SIG-M5 treated with dmso at 0.1 percent for 504 hours (cell line): ENCODE measurements at regions not wholly inside any gene's neighbourhood (a gene's known extent, or its start where the extent isn't known, plus 50 kb on each side); places are given as distances from the start of the nearest gene placed in this dataset.
"Not testable (repeated sequence)": the region's sequence is repeated elsewhere in the genome, so short reads cannot be mapped to it uniquely, and the experiment has no call there.

ENCODE experiments used
- DNase-seq: peaks from one replicate; lab custom pipeline; 2025; ENCODE audit not compliant: unreplicated experiment; lab: John Stamatoyannopoulos, UW

- no peak for DNase-seq
These were observed 333.9 kb upstream of the CNR1 start for GRCh38 chr6:88499845-88500699.

GRCh38 chr6:88499436-88499835, 333.3 kb upstream of the CNR1 start:
- no peak for DNase-seq

GRCh38 chr6:88497403-88497802, 331.3 kb upstream of the CNR1 start:
- not testable (repeated sequence) for DNase-seq

DNA sequence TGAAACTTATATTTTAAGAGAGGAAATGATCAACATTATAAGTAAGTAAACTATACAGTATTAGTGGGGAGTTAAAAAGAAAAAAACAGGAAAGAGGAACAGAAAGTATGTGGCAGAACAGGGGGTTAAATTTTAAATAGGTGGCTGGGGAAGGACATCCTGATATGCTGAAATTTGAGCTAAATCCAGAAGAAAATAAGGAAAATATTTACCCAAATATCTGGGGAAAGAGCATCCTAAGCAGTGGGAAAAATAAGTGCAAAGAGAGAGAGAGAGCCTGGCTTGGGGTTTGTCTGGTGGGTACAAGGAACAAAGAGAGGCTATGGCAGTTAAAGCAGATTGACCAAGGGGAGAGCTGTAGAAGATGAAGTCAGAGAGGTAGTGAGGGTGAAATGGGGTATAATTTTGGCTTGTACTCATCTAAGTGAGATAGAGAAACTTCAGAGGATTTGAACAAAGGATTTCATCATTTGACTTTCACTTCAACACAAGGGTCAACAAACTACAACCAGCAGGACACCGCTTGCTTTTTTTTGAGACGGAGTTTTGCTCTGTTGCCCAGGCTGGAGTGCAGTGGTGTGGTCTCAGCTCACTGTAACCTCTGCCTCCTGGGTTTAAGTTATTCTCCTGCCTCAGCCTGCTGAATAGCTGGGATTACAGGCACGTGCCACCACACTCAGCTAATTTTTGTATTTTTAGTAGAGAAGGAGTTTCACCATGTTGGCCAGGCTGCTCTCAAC, 328.4 kb upstream of the CNR1 start:
- DNase-seq, result peak; percentile 20

DNA sequence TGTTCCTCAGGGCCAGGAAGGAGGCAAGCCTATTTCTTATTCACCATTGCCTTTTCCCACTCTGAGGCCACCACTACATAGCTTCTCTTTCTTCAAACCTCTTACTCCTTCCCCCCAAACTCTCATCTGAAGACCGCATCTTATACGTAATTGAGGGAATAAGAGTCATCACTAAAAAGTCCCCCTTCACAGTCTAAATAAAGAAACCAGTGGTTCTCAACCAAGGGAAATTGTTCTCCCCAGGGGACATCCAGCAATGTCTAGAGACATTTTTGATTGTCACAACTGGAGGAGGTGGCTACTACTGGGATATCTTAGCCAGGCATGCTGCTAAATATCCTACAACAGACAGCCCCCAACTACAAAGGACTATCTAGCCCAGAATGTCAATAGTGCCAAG, 327.6 kb upstream of the CNR1 start:
- no peak for DNase-seq

GRCh38 chr6:88492824-88493223, 326.7 kb upstream of the CNR1 start:
- DNase-seq, result peak; percentile 9

DNA sequence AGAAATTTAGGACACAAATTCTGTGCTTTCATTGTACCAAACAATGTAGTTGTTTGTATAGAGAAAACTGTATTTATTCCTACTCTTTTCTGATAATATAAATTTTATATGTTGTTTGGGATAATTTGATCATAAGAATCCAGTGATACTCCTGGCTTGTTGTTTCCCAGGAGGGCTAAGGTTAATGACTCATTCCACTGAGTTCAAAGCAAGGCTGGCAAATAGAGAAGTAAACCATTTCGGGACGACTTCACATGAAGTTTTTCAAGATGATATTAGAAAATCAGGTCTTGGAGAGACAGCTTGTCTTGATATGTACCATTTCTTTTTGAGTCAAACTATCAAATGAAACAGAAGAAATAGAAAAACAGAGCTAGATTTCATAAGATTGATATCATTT, 326.1 kb upstream of the CNR1 start:
- no peak for DNase-seq

DNA sequence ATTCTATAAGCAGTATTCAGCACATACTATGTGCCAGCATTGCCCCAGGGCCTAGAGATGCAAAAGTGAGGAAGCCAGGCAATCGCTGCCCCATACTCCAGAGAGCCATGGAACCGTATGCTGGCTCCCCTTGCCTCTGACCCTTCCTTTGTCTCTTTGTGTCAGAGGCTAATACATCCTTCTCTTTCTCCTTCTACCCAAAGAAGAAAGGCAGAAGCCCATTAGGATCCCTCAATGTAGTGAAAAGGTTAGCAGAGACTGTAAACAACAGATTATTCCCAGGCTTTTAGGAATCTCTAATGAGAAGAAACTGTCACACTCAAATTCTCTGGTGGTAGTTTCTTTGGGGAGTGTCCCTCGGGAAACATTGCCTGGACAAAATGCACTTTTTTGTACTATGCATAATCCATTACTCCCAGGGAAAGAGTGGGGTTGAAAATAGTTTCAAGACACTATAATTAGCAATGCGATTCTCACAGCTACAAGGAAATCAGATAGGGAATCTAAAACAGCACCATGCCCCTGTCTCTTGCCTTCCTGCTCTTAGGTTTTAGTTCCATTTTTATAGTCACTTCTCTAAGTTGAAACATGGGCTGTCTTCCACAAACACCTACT, 325.2 kb upstream of the CNR1 start:
- no peak for DNase-seq

GRCh38 chr6:88490908-88491264, 324.7 kb upstream of the CNR1 start:
- no peak for DNase-seq

GRCh38 chr6:88490195-88490907, 324.2 kb upstream of the CNR1 start:
- no peak for DNase-seq

DNA sequence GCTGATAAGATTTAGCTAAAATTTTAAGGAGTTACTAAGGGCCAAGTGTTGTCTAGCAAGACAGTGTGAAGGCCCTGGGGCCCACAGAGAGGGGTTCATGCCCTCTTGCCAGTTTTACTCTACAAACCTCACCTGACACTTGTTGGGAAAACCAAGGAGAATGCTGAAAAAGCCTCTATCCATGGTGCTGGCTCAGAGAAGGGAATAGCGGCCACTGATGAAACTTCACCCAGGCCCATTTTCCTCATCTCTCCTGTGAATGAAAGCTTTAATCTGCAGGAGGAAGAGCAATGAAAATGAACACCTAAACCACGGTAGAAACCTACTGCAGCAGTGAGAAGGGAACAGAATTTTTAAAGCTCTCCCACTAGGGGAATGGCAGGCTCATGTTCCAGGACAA, 317.3 kb upstream of the CNR1 start:
- DNase-seq, result no peak

DNA sequence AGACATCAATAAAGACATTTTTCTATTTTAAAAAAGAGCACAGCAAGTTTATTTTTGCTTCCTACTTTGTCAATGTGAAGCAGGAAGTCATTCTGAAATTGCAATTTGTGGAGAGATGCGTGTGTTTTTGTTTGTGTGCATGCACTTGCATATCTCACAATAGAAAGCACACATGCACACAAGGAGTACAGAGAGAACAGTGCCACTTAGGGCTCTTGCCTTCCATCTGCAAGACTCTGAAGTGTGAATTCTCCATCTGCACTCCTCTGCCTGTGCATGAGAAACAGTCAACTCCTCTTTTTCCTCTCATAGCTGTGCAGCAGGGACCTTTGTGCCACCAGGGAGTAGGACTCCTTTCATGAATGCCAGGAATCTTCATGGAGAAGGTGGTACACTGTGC, 316.3 kb upstream of the CNR1 start:
- DNase-seq, result no peak

GRCh38 chr6:88481519-88481918, 315.4 kb upstream of the CNR1 start:
- DNase-seq, result no peak

- DNase-seq, result no peak
These were observed 314.7 kb upstream of the CNR1 start for GRCh38 chr6:88480816-88481215.

GRCh38 chr6:88477413-88477812, 311.3 kb upstream of the CNR1 start:
- no peak for DNase-seq

DNA sequence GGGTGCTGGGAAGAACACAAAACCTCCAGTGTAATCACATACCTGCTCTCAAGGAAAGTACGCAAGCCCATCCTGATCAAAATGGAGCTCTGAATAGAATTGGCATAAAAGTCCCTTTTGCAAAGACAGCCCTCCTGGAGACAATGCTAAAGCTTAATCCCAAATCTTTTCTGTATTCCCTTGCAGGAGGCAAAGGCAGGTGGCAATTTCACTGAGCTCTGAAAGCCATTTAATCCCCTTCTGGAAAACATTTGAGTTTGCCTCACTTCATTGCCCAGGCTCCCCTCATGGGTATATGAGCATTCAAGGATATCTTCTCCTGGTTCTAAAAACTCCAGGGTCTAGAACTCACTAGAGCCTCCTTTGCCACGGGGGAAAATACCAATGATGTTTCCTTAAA, 310.2 kb upstream of the CNR1 start:
- DNase-seq, result no peak

GRCh38 chr6:88474720-88475119, 308.6 kb upstream of the CNR1 start:
- no peak for DNase-seq

- DNase-seq, result no peak
These were observed 307.4 kb upstream of the CNR1 start for GRCh38 chr6:88473589-88473988.

GRCh38 chr6:88472851-88473525, 306.8 kb upstream of the CNR1 start:
- DNase-seq, result no peak

GRCh38 chr6:88459643-88460042, 293.5 kb upstream of the CNR1 start:
- no peak for DNase-seq

DNA sequence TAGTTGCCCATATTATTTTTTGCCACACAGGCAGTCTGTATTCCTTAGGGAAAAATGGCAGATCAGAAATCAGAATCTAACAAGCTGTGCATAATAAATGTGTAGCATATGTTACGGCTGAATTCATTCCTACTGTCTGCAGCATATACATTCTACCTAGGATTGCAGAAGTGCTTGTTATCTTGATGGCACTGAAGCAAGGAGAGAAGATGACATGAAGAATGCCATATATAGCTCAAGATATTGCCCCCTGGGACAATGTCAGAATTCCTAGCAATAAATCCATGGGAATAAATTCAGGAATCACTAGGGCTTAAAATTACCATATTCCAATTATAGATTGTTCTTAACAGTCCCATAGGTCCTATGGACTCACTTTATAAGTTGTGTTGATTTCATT, 293.0 kb upstream of the CNR1 start:
- no peak for DNase-seq
